HepG2 (cell line): ENCODE measurements at regions not wholly inside any gene's neighbourhood (a gene's known extent, or its start where the extent isn't known, plus 50 kb on each side); places are given as distances from the start of the nearest gene placed in this dataset.
A peak's percentile ranks its signal among the peaks of the same experiment; 100 is the strongest.

Experiments used
- ARID5B ChIP-seq: IDR thresholded peaks from 2 replicates; pipeline ENCODE4 v1.4.0; 2020; ENCODE audit warnings: mild to moderate bottlenecking, missing genetic modification reagents
- GABPB1 ChIP-seq: IDR thresholded peaks from 2 replicates; pipeline ENCODE4 v1.6.1; 2016; ENCODE audit warnings: mild to moderate bottlenecking, missing genetic modification reagents, moderate library complexity, missing compliant biosample characterization
- GMEB1 ChIP-seq: sonication (generic); formaldehyde crosslinking; IDR thresholded peaks from 2 replicates; pipeline ENCODE4 v1.5.1; 2020; ENCODE audit warnings: missing genetic modification reagents, mild to moderate bottlenecking, borderline replicate concordance
- HCFC1 ChIP-seq: fragments of 150-350 bp; IDR thresholded peaks from 2 replicates; pipeline ENCODE4 v1.6.1; 2014; ENCODE audit warnings: low read depth, low read length
- JUND ChIP-seq: sonication (generic); formaldehyde crosslinking; IDR thresholded peaks from 2 replicates; pipeline ENCODE4 v1.8.0; 2022; ENCODE audit warnings: mild to moderate bottlenecking, missing genetic modification reagents
- LRRFIP1 ChIP-seq: sonication (generic); formaldehyde crosslinking; conservative IDR thresholded peaks from 2 replicates; pipeline ENCODE4 v1.4.0; 2020; ENCODE audit warnings: missing genetic modification reagents
- MAF1 ChIP-seq: sonication (generic); formaldehyde crosslinking; IDR thresholded peaks from 2 replicates; pipeline ENCODE4 v1.5.0; 2020; ENCODE audit warnings: missing genetic modification reagents, borderline replicate concordance
- NBN ChIP-seq: fragments of 450-650 bp; conservative IDR thresholded peaks from 2 replicates; pipeline ENCODE4 v1.6.1; 2017
- NR2C2 ChIP-seq: sonication (generic); formaldehyde crosslinking; IDR thresholded peaks from 2 replicates; pipeline ENCODE4 v1.4.0; 2020; ENCODE audit warnings: missing genetic modification reagents, mild to moderate bottlenecking, moderate library complexity, borderline replicate concordance
- ONECUT2 ChIP-seq: sonication (generic); formaldehyde crosslinking; IDR thresholded peaks from 2 replicates; pipeline ENCODE4 v1.4.0; 2020; ENCODE audit warnings: missing genetic modification reagents
- PHF8 ChIP-seq: sonication (generic); formaldehyde crosslinking; IDR thresholded peaks from 2 replicates; pipeline ENCODE4 v1.5.0; 2020; ENCODE audit warnings: missing genetic modification reagents
- RNF2 ChIP-seq: fragments of 450-650 bp; conservative IDR thresholded peaks from 2 replicates; pipeline ENCODE4 v1.6.1; 2016; ENCODE audit warnings: low read depth
- SIN3A ChIP-seq: IDR thresholded peaks from 2 replicates; pipeline ENCODE4 v1.6.1; 2011; ENCODE audit warnings: low read depth, mild to moderate bottlenecking, control low read depth, low read length, borderline replicate concordance
- TEAD2 ChIP-seq: sonication (generic); formaldehyde crosslinking; IDR thresholded peaks from 2 replicates; pipeline ENCODE4 v1.9.0; 2021; ENCODE audit warnings: missing genetic modification reagents
- TMF1 ChIP-seq: sonication (generic); formaldehyde crosslinking; IDR thresholded peaks from 2 replicates; pipeline ENCODE4 v1.8.1; 2022; ENCODE audit warnings: low read depth, missing genetic modification reagents
- ZBTB14 ChIP-seq: sonication (generic); formaldehyde crosslinking; IDR thresholded peaks from 2 replicates; pipeline ENCODE4 v1.4.0; 2020; ENCODE audit warnings: missing genetic modification reagents
- ZNF280D ChIP-seq: sonication (generic); formaldehyde crosslinking; IDR thresholded peaks from 2 replicates; pipeline ENCODE4 v1.5.1; 2020; ENCODE audit warnings: mild to moderate bottlenecking, missing genetic modification reagents
- ZNF780A ChIP-seq: sonication (generic); formaldehyde crosslinking; IDR thresholded peaks from 2 replicates; pipeline ENCODE4 v1.8.0; 2022; ENCODE audit warnings: mild to moderate bottlenecking, missing genetic modification reagents, moderate library complexity

- peak; percentile 100 for TF ChIP-seq ARID5B (CRISPR knock-in tag)
- peak; percentile 100 for TF ChIP-seq JUND (CRISPR knock-in tag)
- no peak for TF ChIP-seq TMF1 (CRISPR knock-in tag)
- TF ChIP-seq MAF1 (CRISPR knock-in tag): no peak
- TF ChIP-seq NR2C2 (CRISPR knock-in tag): peak; percentile 65
- peak; percentile 45; the same call in 1 of the 2 replicates for TF ChIP-seq GMEB1 (CRISPR knock-in tag)
- TF ChIP-seq ZNF780A (CRISPR knock-in tag): no peak; the same call in 1 of the 2 replicates
- no peak for TF ChIP-seq LRRFIP1 (CRISPR knock-in tag)
- TF ChIP-seq TEAD2 (CRISPR knock-in tag): no peak
- TF ChIP-seq PHF8 (CRISPR knock-in tag): peak; percentile 39
- TF ChIP-seq ZNF280D (CRISPR knock-in tag): peak; percentile 82; the same call in 1 of the 2 replicates
- peak; percentile 17; the same call in 1 of the 2 replicates for TF ChIP-seq GABPB1 (CRISPR knock-in tag)
- TF ChIP-seq ONECUT2 (CRISPR knock-in tag): peak; percentile 51; the same call in 1 of the 2 replicates
- TF ChIP-seq SIN3A: peak; percentile 45; the same call in 1 of the 2 replicates
- no peak for TF ChIP-seq ZBTB14 (CRISPR knock-in tag)
- TF ChIP-seq HCFC1: no peak
- TF ChIP-seq RNF2: no peak
- no peak for TF ChIP-seq NBN
Observed at GRCh38 chr10:78458983-78459638, 425.4 kb downstream of the RPS24 start (continued).
